H9 (cell line): ENCODE measurements at regions not wholly inside any gene's neighbourhood (a gene's known extent, or its start where the extent isn't known, plus 50 kb on each side); places are given as distances from the start of the nearest gene placed in this dataset.

Experiments
- DNase-seq: peaks from one replicate; pipeline ENCODE4 v3.0.0-alpha.2; 2017
- H2AFZ ChIP-seq: one replicate; pipeline ENCODE4 v1.6.1; 2013; ENCODE audit warnings: mild to moderate bottlenecking, low read length, control low read depth, moderate library complexity
- H2AK5ac ChIP-seq: 2 replicates; pipeline ENCODE4 v1.6.1; 2013; ENCODE audit warnings: low read length, control low read depth, mixed read lengths; ENCODE audit not compliant: insufficient read length
- H2BK120ac ChIP-seq: one replicate; pipeline ENCODE4 v1.6.1; 2013; ENCODE audit warnings: low read depth, mild to moderate bottlenecking, low read length, control low read depth, inconsistent platforms; ENCODE audit not compliant: poor library complexity, severe bottlenecking
- H2BK12ac ChIP-seq: 2 replicates; pipeline ENCODE4 v1.6.1; 2013; ENCODE audit warnings: low read length, control low read depth, mixed read lengths, low read depth; ENCODE audit not compliant: insufficient read length
- H2BK15ac ChIP-seq: 2 replicates; pipeline ENCODE4 v1.6.1; 2013; ENCODE audit warnings: low read depth, low read length, control low read depth
- H2BK20ac ChIP-seq: one replicate; pipeline ENCODE4 v1.6.1; 2013; ENCODE audit warnings: low read depth, mild to moderate bottlenecking, low read length, control low read depth, inconsistent platforms; ENCODE audit not compliant: poor library complexity, severe bottlenecking
- H2BK5ac ChIP-seq: 2 replicates; pipeline ENCODE4 v1.6.1; 2013; ENCODE audit warnings: low read length, control low read depth, mixed read lengths; ENCODE audit not compliant: insufficient read length
- H3K14ac ChIP-seq: 2 replicates; pipeline ENCODE4 v1.6.1; 2013; ENCODE audit warnings: low read length, control low read depth; ENCODE audit not compliant: insufficient read depth
- H3K18ac ChIP-seq: 2 replicates; pipeline ENCODE4 v1.6.1; 2013; ENCODE audit warnings: low read depth, mild to moderate bottlenecking, mixed read lengths, low read length, control low read depth; ENCODE audit not compliant: insufficient read length
- H3K23ac ChIP-seq: 2 replicates; pipeline ENCODE4 v1.6.1; 2013; ENCODE audit warnings: low read length, control low read depth, mixed read lengths, low read depth; ENCODE audit not compliant: insufficient read length
- H3K23me2 ChIP-seq: 2 replicates; pipeline ENCODE4 v1.6.1; 2013; ENCODE audit warnings: low read depth, mild to moderate bottlenecking, mixed read lengths, low read length, control low read depth; ENCODE audit not compliant: insufficient read length, poor library complexity, severe bottlenecking
- H3K27ac ChIP-seq: 2 replicates; pipeline ENCODE4 v1.5.1; 2013; ENCODE audit warnings: low read length, control low read depth, mixed read lengths, low read depth; ENCODE audit not compliant: insufficient read length
- H3K27me3 ChIP-seq: 2 replicates; pipeline ENCODE4 v1.6.1; 2013; ENCODE audit warnings: low read length, control low read depth, inconsistent platforms; ENCODE audit not compliant: insufficient read depth
- H3K4ac ChIP-seq: 2 replicates; pipeline ENCODE4 v1.6.1; 2013; ENCODE audit warnings: low read depth, mild to moderate bottlenecking, control low read depth, inconsistent platforms, low read length, moderate library complexity
- H3K4me1 ChIP-seq: 2 replicates; pipeline ENCODE4 v1.6.1; 2013; ENCODE audit warnings: low read length, control low read depth, inconsistent platforms; ENCODE audit not compliant: insufficient read depth
- H3K4me2 ChIP-seq: 2 replicates; pipeline ENCODE4 v1.6.1; 2013; ENCODE audit warnings: low read length, control low read depth, mixed read lengths; ENCODE audit not compliant: insufficient read length, insufficient read depth
- H3K56ac ChIP-seq: 2 replicates; pipeline ENCODE4 v1.6.1; 2013; ENCODE audit warnings: low read depth, mild to moderate bottlenecking, mixed read lengths, low read length, control low read depth; ENCODE audit not compliant: insufficient read length
- H3K79me1 ChIP-seq: 2 replicates; pipeline ENCODE4 v1.6.1; 2013; ENCODE audit warnings: low read depth, mild to moderate bottlenecking, moderate library complexity, low read length, control low read depth, inconsistent platforms; ENCODE audit not compliant: insufficient read depth, poor library complexity, severe bottlenecking
- H3K79me2 ChIP-seq: 2 replicates; pipeline ENCODE4 v1.6.1; 2013; ENCODE audit warnings: low read length, control low read depth, inconsistent platforms; ENCODE audit not compliant: insufficient read depth
- H3K9ac ChIP-seq: 2 replicates; pipeline ENCODE4 v1.6.1; 2013; ENCODE audit warnings: low read length, control low read depth, mixed read lengths; ENCODE audit not compliant: insufficient read length; ENCODE audit errors: extremely low read depth
- H3K9me3 ChIP-seq: one replicate; pipeline ENCODE4 v1.6.1; 2013; ENCODE audit warnings: low read depth, low read length, inconsistent platforms; ENCODE audit not compliant: control insufficient read depth
- H3T11ph ChIP-seq: one replicate; pipeline ENCODE4 v1.6.1; 2013; ENCODE audit warnings: mild to moderate bottlenecking, low read length, control low read depth, inconsistent platforms
- H4K20me1 ChIP-seq: one replicate; pipeline ENCODE4 v1.6.1; 2013; ENCODE audit not compliant: control insufficient read depth, insufficient read length, insufficient read depth
- H4K5ac ChIP-seq: 2 replicates; pipeline ENCODE4 v1.6.1; 2013; ENCODE audit warnings: low read depth, mild to moderate bottlenecking, mixed read lengths, low read length, control low read depth; ENCODE audit not compliant: insufficient read length
- H4K8ac ChIP-seq: replicated peaks from 2 replicates; pipeline ENCODE4 v1.6.1; 2013; ENCODE audit warnings: low read length, control low read depth, mixed read lengths, low read depth; ENCODE audit not compliant: insufficient read length
- H4K91ac ChIP-seq: 2 replicates; pipeline ENCODE4 v1.6.1; 2013; ENCODE audit warnings: low read depth, mild to moderate bottlenecking, moderate library complexity, mixed read lengths, low read length, control low read depth; ENCODE audit not compliant: insufficient read length
- H3K27ac Mint-ChIP-seq, 3 experiments: 2 replicates in 2 of 3; 3 replicates in 1 of 3; pipeline ENCODE4 v1.8.0; 2020 to 2021; ENCODE audit warnings: mixed read lengths in 3 of 3, mild to moderate bottlenecking in 1 of 3, moderate library complexity in 1 of 3
- H3K27me3 Mint-ChIP-seq: 2 replicates; pipeline ENCODE4 v1.8.0; 2021; ENCODE audit warnings: low read depth, mild to moderate bottlenecking, moderate library complexity, mixed read lengths
- H3K36me3 Mint-ChIP-seq, 3 experiments: 2 replicates in 2 of 3; 3 replicates in 1 of 3; pipeline ENCODE4 v1.8.0; 2020 to 2021; ENCODE audit warnings: low read depth in 3 of 3, mixed read lengths in 3 of 3; ENCODE audit not compliant: insufficient read depth in 1 of 3
- H3K4me1 Mint-ChIP-seq, 2 experiments: 2 replicates each; pipeline ENCODE4 v1.8.0; 2020; ENCODE audit warnings: mixed read lengths in 2 of 2
- H3K4me3 Mint-ChIP-seq, 2 experiments: 2 replicates in 1 of 2; 3 replicates in 1 of 2; pipeline ENCODE4 v1.8.0; 2020 to 2021; ENCODE audit warnings: mild to moderate bottlenecking in 2 of 2, mixed read lengths in 2 of 2, moderate library complexity in 1 of 2
- H3K9me3 Mint-ChIP-seq, 2 experiments: 2 replicates in 1 of 2; 3 replicates in 1 of 2; pipeline ENCODE4 v1.8.0; 2020; ENCODE audit warnings: mild to moderate bottlenecking in 2 of 2, mixed read lengths in 2 of 2, moderate library complexity in 1 of 2
- CTCF ChIP-seq: fragments of 200-600 bp; sonication (generic); conservative IDR thresholded peaks from 3 replicates; pipeline ENCODE4 v1.8.0; 2021; ENCODE audit warnings: antibody characterized with exemption, mild to moderate bottlenecking
- WGBS: extraction: QIAGEN DNeasy Blood & Tissue Kit; methylation state at CpG from one replicate; pipeline ENCODE4 v1.1.7; 2013; ENCODE audit warnings: missing lambda C conversion rate, low lambda C conversion rate, mixed read lengths; ENCODE audit not compliant: insufficient read length; ENCODE audit errors: extremely low coverage; 5-methylcytosine and 5-hydroxymethylcytosine counted together

- DNase-seq, result no peak
- H3K9ac ChIP-seq, result no peak overlapping the region
- no peak for TF ChIP-seq CTCF
- H2BK15ac ChIP-seq, result no peak overlapping the region
- no peak overlapping the region for H2BK120ac ChIP-seq
- no peaks in the 10 kb centered on the region for H3K79me1 ChIP-seq
- H2BK12ac ChIP-seq, result no peak overlapping the region
- no CpG with 5 or more reads among the region's 5 CpGs for WGBS
- Mint-ChIP-seq H3K36me3 (no peaks in the 10 kb centered on the region), H3K4me3 (no peak overlapping the region), H3K27ac (no peak overlapping the region), H3K27me3 (no peaks in the 10 kb centered on the region), H3K4me1 (peaks cover 45 to 55% of the 10 kb centered on the region in 2 experiments), H3K9me3 (no peaks in the 10 kb centered on the region)
- no peaks in the 10 kb centered on the region for H3K9me3 ChIP-seq
- no peak overlapping the region for H2BK20ac ChIP-seq
- H3K4ac ChIP-seq, result no peak overlapping the region
- peaks cover 5% of the 10 kb centered on the region; the same call in 1 of the 2 replicates for H3K4me1 ChIP-seq
- H2BK5ac ChIP-seq, result no peak overlapping the region
- no peak overlapping the region for H2AK5ac ChIP-seq
- H3K23ac ChIP-seq, result no peak overlapping the region
- H3K56ac ChIP-seq, result no peak overlapping the region
- H3K4me2 ChIP-seq, result no peak overlapping the region
- no peak overlapping the region for H4K91ac ChIP-seq
- no peak overlapping the region for H3K27ac ChIP-seq
- H3T11ph ChIP-seq, result no peak overlapping the region
- no peaks in the 10 kb centered on the region for H4K20me1 ChIP-seq
- H3K14ac ChIP-seq, result no peak overlapping the region
- H3K79me2 ChIP-seq, result no peaks in the 10 kb centered on the region
- no peaks in the 10 kb centered on the region for H3K23me2 ChIP-seq
- H4K8ac ChIP-seq, result no peak overlapping the region
- no peaks in the 10 kb centered on the region for H3K27me3 ChIP-seq
- H2AFZ ChIP-seq, result no peak overlapping the region
- H3K18ac ChIP-seq, result no peak overlapping the region
- H4K5ac ChIP-seq, result no peak overlapping the region
Observed at GRCh38 chr16:73545755-73546154, 497.8 kb upstream of the ZFHX3 start.
